GM23338 (cell line): ENCODE measurements at regions not wholly inside any gene's neighbourhood (a gene's known extent, or its start where the extent isn't known, plus 50 kb on each side); places are given as distances from the start of the nearest gene placed in this dataset.
A peak's percentile ranks its signal among the peaks of the same experiment; 100 is the strongest.

ENCODE experiments used
- ATAC-seq: fragments of 200-7000 bp; cut with Tn5 transposase; 3 replicates; pipeline ENCODE4 v1.9.1; 2020
- DNase-seq: peaks from one replicate; pipeline ENCODE4 v3.0.0-alpha.2; 2015; ENCODE audit warnings: low spot score
- H2AFZ ChIP-seq: fragments of 200-600 bp; sonication (generic); 2 replicates; pipeline ENCODE4 v1.8.0; 2016; ENCODE audit warnings: antibody characterized with exemption, mild to moderate bottlenecking, moderate library complexity
- H3F3A ChIP-seq: fragments of 200-600 bp; sonication (generic); replicated peaks from 2 replicates; pipeline ENCODE4 v1.8.0; 2017; ENCODE audit warnings: antibody characterized with exemption, mixed run types, low read depth
- H3K27ac ChIP-seq: fragments of 200-600 bp; sonication (generic); 2 replicates; pipeline ENCODE4 v1.6.1; 2016; ENCODE audit warnings: low read depth
- H3K27me3 ChIP-seq: fragments of 200-600 bp; sonication (generic); 2 replicates; pipeline ENCODE4 v1.8.0; 2016; ENCODE audit warnings: mild to moderate bottlenecking, mixed run types, moderate library complexity; ENCODE audit not compliant: insufficient read depth
- H3K36me3 ChIP-seq: fragments of 200-600 bp; sonication (generic); 2 replicates; pipeline ENCODE4 v1.8.0; 2016; ENCODE audit warnings: mild to moderate bottlenecking; ENCODE audit not compliant: insufficient read depth
- H3K4me1 ChIP-seq: fragments of 200-600 bp; sonication (generic); 2 replicates; pipeline ENCODE4 v1.8.0; 2016; ENCODE audit warnings: mild to moderate bottlenecking, moderate library complexity; ENCODE audit not compliant: insufficient read depth
- H3K4me2 ChIP-seq: fragments of 200-600 bp; sonication (generic); 2 replicates; pipeline ENCODE4 v1.7.1; 2017; ENCODE audit warnings: mixed run types
- H3K4me3 ChIP-seq: fragments of 200-600 bp; sonication (generic); 2 replicates; pipeline ENCODE4 v1.6.1; 2016; ENCODE audit warnings: mixed run types
- H3K79me2 ChIP-seq: fragments of 200-600 bp; sonication (generic); replicated peaks from 2 replicates; pipeline ENCODE4 v1.8.0; 2017; ENCODE audit warnings: mild to moderate bottlenecking; ENCODE audit not compliant: insufficient read depth
- H3K9me2 ChIP-seq: fragments of 200-600 bp; sonication (generic); 2 replicates; pipeline ENCODE4 v1.8.0; 2017; ENCODE audit not compliant: insufficient read depth
- H4K20me1 ChIP-seq: fragments of 200-600 bp; sonication (generic); replicated peaks from 2 replicates; pipeline ENCODE4 v1.8.0; 2017; ENCODE audit warnings: mild to moderate bottlenecking; ENCODE audit not compliant: insufficient read depth
- H3K27ac Mint-ChIP-seq: 2 replicates; pipeline ENCODE4 v1.8.0; 2020; ENCODE audit warnings: inconsistent platforms, mild to moderate bottlenecking, moderate library complexity, mixed read lengths
- H3K27me3 Mint-ChIP-seq: 3 replicates; pipeline ENCODE4 v1.8.0; 2022; ENCODE audit warnings: low read depth, mild to moderate bottlenecking, moderate library complexity, mixed read lengths, inconsistent platforms; ENCODE audit not compliant: insufficient read depth, poor library complexity
- H3K36me3 Mint-ChIP-seq: 3 replicates; pipeline ENCODE4 v1.8.0; 2021; ENCODE audit warnings: low read depth, mild to moderate bottlenecking, inconsistent platforms, moderate library complexity, mixed read lengths
- H3K4me1 Mint-ChIP-seq: 3 replicates; pipeline ENCODE4 v1.8.0; 2020; ENCODE audit warnings: mild to moderate bottlenecking, inconsistent platforms, mixed read lengths
- H3K4me3 Mint-ChIP-seq: 3 replicates; pipeline ENCODE4 v1.8.0; 2021; ENCODE audit warnings: moderate library complexity, mild to moderate bottlenecking, inconsistent platforms, mixed read lengths
- H3K9me3 Mint-ChIP-seq: 3 replicates; pipeline ENCODE4 v1.8.0; 2020; ENCODE audit warnings: moderate library complexity, mild to moderate bottlenecking, inconsistent platforms, mixed read lengths
- CREB1 ChIP-seq: fragments of 250-450 bp; sonication (Bioruptor Pico); IDR thresholded peaks from 2 replicates; pipeline ENCODE4 v1.5.0; 2020; ENCODE audit warnings: low read depth, mild to moderate bottlenecking, moderate library complexity
- CTCF ChIP-seq, 2 experiments: fragments of 200-600 bp in 1 of 2; sonication (generic) in 1 of 2; conservative IDR thresholded peaks; 2 replicates each; pipeline versions ENCODE4 v1.5.1 to v1.6.1; 2016 to 2017; ENCODE audit warnings: antibody characterized with exemption in 2 of 2, low read depth in 2 of 2, mild to moderate bottlenecking in 2 of 2, moderate library complexity in 1 of 2
- ETS1 ChIP-seq: IDR thresholded peaks from 2 replicates; pipeline ENCODE4 v1.6.1; 2016; ENCODE audit warnings: antibody characterized with exemption
- EZH2 ChIP-seq: fragments of 200-600 bp; sonication (generic); IDR thresholded peaks from one replicate; pipeline ENCODE4 v1.8.0; 2017; ENCODE audit warnings: antibody characterized with exemption, mild to moderate bottlenecking, low read depth; ENCODE audit not compliant: unreplicated experiment
- EZH2phosphoT487 ChIP-seq: fragments of 200-600 bp; sonication (generic); IDR thresholded peaks from one replicate; pipeline ENCODE4 v1.8.1; 2018; ENCODE audit warnings: antibody characterized with exemption; ENCODE audit not compliant: unreplicated experiment
- JUNB ChIP-seq: IDR thresholded peaks from one replicate; pipeline ENCODE4 v1.6.1; 2016; ENCODE audit warnings: antibody characterized with exemption; ENCODE audit not compliant: unreplicated experiment
- NANOG ChIP-seq: IDR thresholded peaks from 2 replicates; pipeline ENCODE4 v1.6.1; 2016; ENCODE audit warnings: antibody characterized with exemption, borderline replicate concordance
- POLR2AphosphoS5 ChIP-seq: IDR thresholded peaks from 2 replicates; pipeline ENCODE4 v1.6.1; 2016; ENCODE audit warnings: antibody characterized with exemption, low read depth
- REST ChIP-seq: IDR thresholded peaks from one replicate; pipeline ENCODE4 v1.6.1; 2018; ENCODE audit warnings: antibody characterized with exemption; ENCODE audit not compliant: unreplicated experiment
- STAT1 ChIP-seq: IDR thresholded peaks from one replicate; pipeline ENCODE4 v1.6.1; 2016; ENCODE audit warnings: antibody characterized with exemption; ENCODE audit not compliant: unreplicated experiment
- ZNF114 ChIP-seq: fragments of 250-450 bp; sonication (Bioruptor Pico); IDR thresholded peaks from 2 replicates; pipeline ENCODE4 v1.5.0; 2020; ENCODE audit warnings: mild to moderate bottlenecking, moderate library complexity
- ZNF331 ChIP-seq: fragments of 250-450 bp; sonication (Bioruptor Pico); IDR thresholded peaks from 2 replicates; pipeline ENCODE4 v1.5.0; 2020; ENCODE audit warnings: low read depth, mild to moderate bottlenecking, moderate library complexity
- ZNF462 ChIP-seq: fragments of 250-450 bp; sonication (Bioruptor Pico); IDR thresholded peaks from 2 replicates; pipeline ENCODE4 v1.5.0; 2020; ENCODE audit warnings: mild to moderate bottlenecking, moderate library complexity

- Histone ChIP-seq H3K36me3 (no peaks in the 10 kb centered on the region; the same call in 1 of the 2 replicates), H3K9me2 (no peaks in the 10 kb centered on the region), H4K20me1 (no peaks in the 10 kb centered on the region), H3K27me3 (no peaks in the 10 kb centered on the region), H3F3A (no peaks in the 10 kb centered on the region), H3K4me1 (peaks cover 11% of the 10 kb centered on the region), H3K4me3 (no peak overlapping the region), H3K27ac (no peak overlapping the region), H3K79me2 (no peaks in the 10 kb centered on the region), H2AFZ (no peak overlapping the region; the same call in 1 of the 2 replicates), H3K4me2 (no peak overlapping the region)
- Mint-ChIP-seq H3K27me3 (no peaks in the 10 kb centered on the region), H3K36me3 (no peaks in the 10 kb centered on the region), H3K9me3 (no peaks in the 10 kb centered on the region), H3K4me3 (no peak overlapping the region), H3K4me1 (peaks cover 16% of the 10 kb centered on the region), H3K27ac (no peak overlapping the region)
- TF ChIP-seq REST (no peak), ETS1 (no peak), POLR2AphosphoS5 (no peak), NANOG (no peak), CREB1 (CRISPR knock-in tag) (no peak), JUNB (no peak), ZNF462 (CRISPR knock-in tag) (no peak), EZH2 (no peak), EZH2phosphoT487 (no peak), ZNF114 (CRISPR knock-in tag) (no peak), STAT1 (no peak), ZNF331 (CRISPR knock-in tag) (no peak), CTCF (conservative IDR thresholded peaks at IDR 0.05; ENCODE audit: low read depth in 2 of 2) (no peak)
- DNase-seq (peak; percentile 6), ATAC-seq (no peak)
These were observed 453.1 kb upstream of the RGMB start for GRCh38 chr5:98320343-98320742.
